Lung (tissue), 11 donors: ENCODE measurements at regions not wholly inside any gene's neighbourhood (a gene's known extent, or its start where the extent isn't known, plus 50 kb on each side); places are given as distances from the start of the nearest gene placed in this dataset.
A peak's percentile ranks its signal among the peaks of the same experiment; 100 is the strongest.

Experiments used
- ATAC-seq: fragments of 200-7000 bp; cut with Tn5 transposase; one replicate; pipeline ENCODE4 v1.9.1; 2020; ENCODE audit warnings: moderate number of reproducible peaks; ENCODE audit not compliant: insufficient read depth, low FRiP score
- DNase-seq, 3 donors: peaks; one replicate each; pipeline ENCODE4 v3.0.0-alpha.2; 2013 to 2017
- H3K27ac ChIP-seq, 2 donors: one replicate each; pipeline ENCODE4 v1.5.1; 2013; ENCODE audit warnings: mild to moderate bottlenecking in 2 of 2, moderate library complexity in 2 of 2, control low read depth in 1 of 2, inconsistent platforms in 1 of 2, low read depth in 1 of 2, low read length in 1 of 2
- H3K27me3 ChIP-seq, 3 donors: one replicate each; pipeline ENCODE4 v1.5.1; 2013; ENCODE audit warnings: low read length in 2 of 3; ENCODE audit not compliant: control insufficient read depth in 3 of 3, insufficient read depth in 3 of 3
- H3K36me3 ChIP-seq, 4 donors: one replicate each; pipeline ENCODE4 v1.5.1; 2013; ENCODE audit warnings: low read length in 4 of 4, mild to moderate bottlenecking in 1 of 4, moderate library complexity in 1 of 4; ENCODE audit not compliant: control insufficient read depth in 4 of 4, insufficient read depth in 4 of 4
- H3K4me1 ChIP-seq, 5 donors: one replicate each; pipeline ENCODE4 v1.5.1; 2013; ENCODE audit warnings: low read length in 5 of 5, mild to moderate bottlenecking in 2 of 5, moderate library complexity in 1 of 5; ENCODE audit not compliant: control insufficient read depth in 5 of 5, insufficient read depth in 5 of 5
- H3K4me3 ChIP-seq: one replicate; pipeline ENCODE4 v1.5.1; 2013; ENCODE audit warnings: mild to moderate bottlenecking, control low read depth, moderate library complexity
- H3K9ac ChIP-seq, 2 donors: one replicate each; pipeline ENCODE4 v1.5.1; 2013; ENCODE audit warnings: low read length in 2 of 2, control low read depth in 1 of 2; ENCODE audit not compliant: insufficient read depth in 1 of 2
- H3K9me3 ChIP-seq, 4 donors: one replicate each; pipeline ENCODE4 v1.5.1; 2013; ENCODE audit warnings: low read length in 3 of 4, mild to moderate bottlenecking in 1 of 4, moderate library complexity in 1 of 4; ENCODE audit not compliant: control insufficient read depth in 4 of 4, insufficient read depth in 3 of 4
- CTCF ChIP-seq: IDR thresholded peaks from 2 replicates; pipeline ENCODE4 v1.5.1; 2012; ENCODE audit warnings: mild to moderate bottlenecking; ENCODE audit errors: control extremely low read depth, extremely low read depth
- WGBS, 2 donors: extraction: QIAGEN DNeasy Blood & Tissue Kit; methylation state at CpG; one replicate each; pipeline ENCODE4 v1.1.7; 2013; 5-methylcytosine and 5-hydroxymethylcytosine counted together
- donor health status: control.
- donor health status: control.
- donor health status: Bipolar disorder and iron deficiency.
- donor health status: healthy.
- donor health status: DM: yes; HTN: yes; CAD: no.

DNA sequence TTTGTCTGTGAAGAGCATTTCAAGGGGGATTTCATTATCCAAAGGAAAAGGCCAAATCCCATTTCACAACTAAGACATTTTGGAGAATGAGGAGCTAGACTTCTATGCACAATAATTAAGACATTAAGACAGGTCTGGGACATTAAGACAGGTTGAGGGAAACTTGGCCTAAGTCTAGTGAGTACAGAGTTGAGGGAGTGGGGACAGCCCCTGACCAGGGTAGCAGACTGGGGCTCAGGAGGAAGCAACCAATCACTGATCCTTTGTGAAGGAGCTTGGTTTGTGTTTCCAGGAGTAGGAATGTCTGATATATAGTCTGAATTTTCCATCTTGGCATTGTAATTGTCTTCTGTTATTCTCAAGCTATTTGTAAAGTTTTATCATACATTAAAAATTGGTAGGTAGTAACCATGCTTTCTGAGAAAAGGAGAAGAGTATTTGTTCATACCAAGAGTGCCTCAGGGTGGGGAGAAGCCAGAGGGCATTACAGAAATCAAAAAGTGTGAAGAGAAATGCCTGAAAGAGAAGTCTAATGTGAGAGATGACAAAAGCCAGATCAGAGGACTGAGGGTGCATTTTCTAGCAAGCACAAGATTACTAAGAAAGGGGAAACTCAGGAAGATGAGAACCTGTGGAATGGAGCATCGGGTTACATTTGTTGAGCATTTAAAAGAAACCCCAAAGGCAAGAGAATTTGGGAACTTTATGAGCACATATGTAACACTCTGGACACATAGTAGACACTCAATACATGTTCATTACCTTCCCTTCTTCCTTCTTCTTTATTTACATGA, 189.3 kb upstream of the PIK3R1 start:
- Histone ChIP-seq H3K27ac (no peak overlapping the region), H3K36me3 (no peaks in the 10 kb centered on the region), H3K9me3 (no peaks in the 10 kb centered on the region), H3K9ac (no peak overlapping the region), H3K4me1 (peaks cover 0 to 29% (median 21%) of the 10 kb centered on the region in 5 donors), H3K27me3 (no peaks in the 10 kb centered on the region), H3K4me3 (no peak overlapping the region)
- WGBS, 2 donors = 87 to 96% methylated on average over 1 of the region's 1 CpG
- DNase-seq = no peak
- no peak for ATAC-seq
- no peak for TF ChIP-seq CTCF

DNA sequence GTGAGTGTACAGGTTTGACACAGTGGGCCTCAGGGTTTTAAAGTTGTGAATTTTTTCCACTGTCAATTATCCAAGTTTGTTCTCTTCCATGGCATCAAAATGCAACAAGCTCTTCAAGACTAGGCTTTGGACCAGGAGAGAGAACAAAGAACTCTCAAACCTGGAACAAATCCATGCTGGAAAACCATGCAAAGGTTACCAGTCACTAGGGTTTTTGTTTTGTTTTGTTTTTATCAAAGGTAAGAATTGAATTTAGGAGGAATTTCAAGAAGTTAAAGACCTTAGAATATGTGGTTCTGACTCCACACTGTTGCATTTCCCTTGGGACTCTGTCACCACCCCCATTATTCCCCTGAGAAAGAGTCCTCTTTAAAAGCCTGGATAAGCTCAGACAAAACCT, 191.1 kb upstream of the PIK3R1 start:
- Histone ChIP-seq H3K27ac (no peak overlapping the region), H3K4me1 (peaks cover 0 to 34% (median 26%) of the 10 kb centered on the region in 5 donors), H3K9me3 (peaks cover 0 to 1% (median 0%) of the 10 kb centered on the region in 4 donors), H3K9ac (no peak overlapping the region), H3K36me3 (no peaks in the 10 kb centered on the region), H3K4me3 (no peak overlapping the region), H3K27me3 (no peaks in the 10 kb centered on the region)
- DNase-seq = no peak
- no peak for ATAC-seq
- no peak for TF ChIP-seq CTCF

GRCh38 chr5:68021916-68022315, 193.6 kb upstream of the PIK3R1 start:
- Histone ChIP-seq H3K36me3 (no peaks in the 10 kb centered on the region), H3K4me3 (no peak overlapping the region), H3K4me1 (peaks cover 0 to 11% (median 9%) of the 10 kb centered on the region in 5 donors), H3K27me3 (no peaks in the 10 kb centered on the region), H3K27ac (no peak overlapping the region), H3K9me3 (peaks cover 0 to 2% (median 0%) of the 10 kb centered on the region in 4 donors), H3K9ac (no peak overlapping the region)
- peak in 1 of 3 donors; percentile 13 for DNase-seq
- no peak for TF ChIP-seq CTCF
- no peak for ATAC-seq
- WGBS, 2 donors = 79 to 85% methylated on average over 4 of the region's 4 CpGs
